GM13976 (cell line): ENCODE measurements at regions not wholly inside any gene's neighbourhood (a gene's known extent, or its start where the extent isn't known, plus 50 kb on each side); places are given as distances from the start of the nearest gene placed in this dataset.

ENCODE experiments used
- DNase-seq: peaks from one replicate; pipeline ENCODE4 v3.0.0; 2012; ENCODE audit warnings: low spot score
- CTCF ChIP-seq: IDR thresholded peaks from 2 replicates; pipeline ENCODE4 v1.5.1; 2012; ENCODE audit warnings: borderline replicate concordance, mild to moderate bottlenecking; ENCODE audit not compliant: insufficient read depth; ENCODE audit errors: extremely low read depth, missing control alignments, control extremely low read depth
- in situ Hi-C: fragments of 300-500 bp; cut with MboI; formaldehyde crosslinking; loops from one replicate; pipeline ENCODE4 v1.12.0; 2022; ENCODE audit warnings: low sequenced_read_pairs, mixed read lengths, inconsistent platforms; ENCODE audit not compliant: unreplicated experiment

DNA sequence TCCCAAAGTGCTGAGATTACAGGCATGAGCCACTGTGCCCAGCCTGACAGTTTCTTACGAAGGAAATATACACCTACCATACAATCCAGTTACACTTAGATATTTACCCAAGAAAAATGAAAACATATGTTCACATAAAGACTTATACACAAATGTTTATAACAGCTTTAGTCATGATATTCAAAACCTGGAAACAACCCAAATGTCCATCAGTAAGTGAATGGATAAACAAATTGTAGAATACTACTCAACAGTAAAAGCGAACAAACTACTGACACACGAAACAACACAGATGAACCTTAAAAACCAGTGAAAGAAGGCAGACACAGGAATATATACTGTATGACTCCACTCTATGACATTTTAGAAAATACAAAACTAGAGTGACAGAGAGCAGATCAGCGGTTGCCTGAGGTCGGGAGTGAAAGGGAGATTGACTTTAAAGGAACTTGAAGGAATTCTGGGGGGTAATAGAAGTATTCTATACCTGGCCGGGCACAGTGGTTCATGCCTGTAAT, 83.6 kb downstream of the SPRING1 start:
- no peak for DNase-seq
- no peak for TF ChIP-seq CTCF
- in situ Hi-C loops: no loop called here

DNA sequence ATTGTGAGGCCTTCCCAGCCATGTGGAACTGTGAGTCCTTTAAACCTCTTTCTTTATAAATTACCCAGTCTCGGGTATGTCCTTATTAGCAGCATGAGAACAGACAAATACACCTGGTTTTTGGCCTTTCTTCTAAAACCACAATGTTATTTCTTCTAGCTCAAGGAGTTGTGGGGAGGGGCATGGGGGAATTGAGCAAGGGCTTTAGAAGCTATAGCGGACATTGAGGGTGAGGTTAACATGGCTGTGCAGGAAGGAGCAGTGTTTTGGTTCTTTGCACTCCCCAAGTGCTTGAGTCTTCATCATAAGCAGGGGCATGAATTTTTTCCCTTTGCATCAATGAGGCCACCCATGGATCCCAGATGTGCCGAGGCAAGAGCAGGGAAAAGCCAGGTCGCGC, 86.8 kb downstream of the SPRING1 start:
- no peak for DNase-seq
- no peak for TF ChIP-seq CTCF
- in situ Hi-C loops: no loop called here

- DNase-seq: no peak
- in situ Hi-C loops: no loop called here
- no peak for TF ChIP-seq CTCF
Measured at GRCh38 chr12:116650585-116651087, 87.2 kb downstream of the SPRING1 start.

GRCh38 chr12:116650062-116650461, 87.8 kb downstream of the SPRING1 start:
- in situ Hi-C loops: no loop called here
- DNase-seq: no peak
- TF ChIP-seq CTCF: no peak

DNA sequence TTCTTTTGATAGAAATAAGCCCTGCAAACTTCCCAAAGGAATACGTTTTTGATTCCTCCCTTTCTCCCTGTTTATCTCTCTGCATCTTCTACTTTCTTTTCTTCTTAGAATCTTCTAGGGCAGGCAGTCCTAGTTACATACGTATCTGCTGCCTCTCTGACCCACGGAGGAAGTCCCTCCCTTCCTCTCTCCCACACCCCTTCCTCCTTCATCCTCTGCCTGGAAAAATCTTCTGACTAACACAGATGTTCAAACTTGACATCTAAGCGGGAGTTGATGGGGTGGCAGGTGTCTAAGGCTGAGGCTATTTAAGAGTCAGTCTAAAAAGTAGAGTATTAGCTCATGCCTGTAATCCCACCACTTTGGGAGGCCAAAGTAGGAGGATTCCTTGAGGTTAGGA, 88.6 kb downstream of the MAP1LC3B2 start:
- no peak for TF ChIP-seq CTCF
- in situ Hi-C loops: no loop called here

DNA sequence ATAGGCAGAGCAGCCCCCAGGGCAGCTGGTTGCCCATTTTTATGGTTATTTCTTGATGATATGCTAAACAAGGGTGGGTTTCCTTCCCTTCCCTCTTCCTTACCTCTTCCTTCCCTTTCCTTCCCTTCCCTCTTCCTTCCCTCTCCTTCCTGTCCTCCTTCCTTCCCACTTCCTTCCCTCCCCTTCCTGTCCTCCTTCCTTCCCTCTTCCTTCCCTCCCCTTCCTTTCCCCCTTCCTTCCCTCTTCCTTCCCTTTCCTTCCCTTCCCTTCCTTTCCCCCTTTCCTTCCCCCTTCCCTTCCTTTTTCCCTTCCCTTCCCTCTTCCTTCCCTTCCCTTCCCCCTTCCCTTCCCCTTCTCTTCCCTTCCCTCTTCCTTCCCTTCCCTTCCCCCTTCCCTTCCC, 87.7 kb downstream of the MAP1LC3B2 start:
- in situ Hi-C loops: no loop called here
- no peak for TF ChIP-seq CTCF
- DNase-seq: no peak

More for the DNA sequence above, 88.6 kb downstream of the MAP1LC3B2 start:
- no peak for DNase-seq
